Limb (tissue), 2 donors: ENCODE measurements at regions not wholly inside any gene's neighbourhood (a gene's known extent, or its start where the extent isn't known, plus 50 kb on each side); places are given as distances from the start of the nearest gene placed in this dataset.

ENCODE experiments used
- DNase-seq, 2 donors: peaks; one replicate each; pipeline ENCODE4 v3.0.0-alpha.2; 2016; ENCODE audit errors: extremely low spot score in 2 of 2

DNA sequence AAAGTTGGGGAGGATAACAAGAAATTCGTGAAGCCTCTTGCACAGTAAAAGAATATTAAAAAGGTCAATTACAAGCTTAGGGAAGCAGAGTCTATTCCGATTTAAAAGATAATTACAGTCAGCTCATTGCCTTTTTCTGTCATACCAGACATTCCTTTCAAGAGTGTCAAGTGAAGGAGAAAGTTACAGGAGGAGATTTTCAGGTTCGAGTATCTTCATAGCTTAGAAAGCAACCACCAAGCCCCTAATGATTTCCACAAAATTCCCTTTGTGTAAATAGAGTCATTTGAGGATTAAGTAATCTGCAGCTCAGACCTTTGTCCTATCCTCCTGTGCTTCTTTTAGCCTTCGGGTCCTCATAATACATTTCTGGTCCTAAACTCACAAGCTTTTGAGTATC is 414.9 kb downstream of the CDH2 start:
- no peak for DNase-seq

DNA sequence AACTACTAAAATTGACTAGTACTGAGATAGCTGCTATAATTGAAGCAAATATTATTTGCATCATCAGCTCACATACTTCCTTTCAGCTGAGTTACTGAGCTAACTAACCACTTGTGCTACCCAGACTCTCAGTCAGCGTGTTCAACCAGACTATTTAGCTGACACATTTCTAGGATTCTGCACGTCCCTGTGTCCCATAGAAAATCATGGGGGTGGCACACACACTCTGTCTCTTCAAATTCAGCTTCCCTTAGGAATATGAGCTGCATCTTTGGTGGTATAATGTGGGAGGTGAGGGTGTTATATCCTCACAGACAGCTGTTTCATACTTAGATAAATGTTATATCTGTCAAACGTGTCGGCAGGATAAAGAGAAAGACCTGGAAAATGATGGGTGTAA is 424.0 kb downstream of the CDH2 start:
- DNase-seq, result no peak

DNA sequence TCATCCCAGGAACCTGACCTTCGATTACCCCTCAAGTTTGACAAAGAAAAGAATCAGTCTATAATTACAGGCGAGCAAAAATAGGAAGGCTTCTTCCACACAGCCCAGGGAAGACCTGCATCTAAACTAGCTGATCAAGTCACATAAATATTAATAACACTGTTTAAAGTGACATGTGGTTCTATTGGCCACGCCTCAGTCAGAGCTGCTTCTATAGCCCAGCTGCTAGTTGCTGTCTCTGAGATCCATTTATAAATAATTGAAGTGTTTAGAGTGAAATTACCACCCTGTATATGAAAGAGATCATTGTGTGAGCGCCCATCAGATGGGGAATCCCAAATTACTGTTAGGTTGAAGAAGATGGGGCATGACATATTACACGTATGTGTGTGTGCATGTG is 426.0 kb downstream of the CDH2 start:
- no peak for DNase-seq

DNA sequence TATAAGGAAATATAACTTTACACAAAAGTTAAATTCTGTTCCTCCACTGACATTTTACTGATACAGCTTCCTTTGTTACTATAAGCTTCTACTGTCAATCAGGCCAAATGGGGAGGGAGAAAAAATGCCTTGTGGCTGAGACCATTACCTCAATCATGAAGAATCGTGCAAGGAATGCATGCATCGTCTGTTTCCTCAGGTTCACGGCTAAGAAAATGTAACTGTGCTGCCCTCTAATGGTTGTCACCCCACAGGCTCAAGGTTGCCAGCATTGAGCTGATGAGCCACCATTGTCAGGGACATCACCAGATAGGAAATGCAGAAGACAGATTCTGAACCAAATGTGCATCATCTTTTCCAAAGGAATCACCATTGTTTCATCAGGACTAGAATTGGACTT is 426.9 kb downstream of the CDH2 start:
- DNase-seq, result peak; percentile 36 to 41

DNA sequence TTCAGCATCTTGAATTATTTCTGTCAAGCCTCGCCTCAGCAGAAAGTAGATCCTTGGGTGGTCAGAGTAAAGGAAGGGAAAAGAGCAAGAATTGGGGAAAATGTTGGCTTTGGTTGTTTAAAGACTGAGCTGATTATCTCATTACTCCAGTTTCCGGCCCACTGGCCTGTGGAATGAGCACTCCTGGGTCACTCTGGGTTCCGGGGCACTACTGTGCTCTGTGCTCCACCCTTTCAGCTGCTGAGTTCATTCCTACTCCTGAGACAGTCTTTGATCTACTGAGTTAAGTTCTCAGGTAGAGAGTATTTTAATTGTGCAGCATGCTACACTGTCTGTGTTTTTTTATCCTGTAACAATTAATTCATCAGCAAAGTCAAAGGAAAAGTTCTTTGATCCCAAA is 427.7 kb downstream of the CDH2 start:
- no peak for DNase-seq

DNA sequence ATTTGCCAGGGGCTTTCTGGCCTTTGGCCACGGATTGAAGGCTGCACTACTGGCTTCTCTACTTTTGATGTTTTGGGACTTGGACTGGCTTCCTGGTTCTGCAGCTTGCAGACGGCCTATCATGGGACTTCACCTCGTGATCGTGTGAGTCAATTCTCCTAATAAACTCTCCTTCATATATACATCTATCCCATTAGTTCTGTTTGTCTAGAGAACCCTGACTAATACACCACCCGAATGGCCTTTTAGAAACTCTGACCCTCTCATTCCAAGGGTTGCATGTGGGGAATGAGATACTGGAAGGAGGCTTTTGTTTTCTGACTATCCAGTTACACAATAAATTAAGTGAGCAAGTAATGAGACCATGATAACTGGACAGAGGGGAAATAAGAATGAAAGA is 430.7 kb downstream of the CDH2 start:
- no peak for DNase-seq

DNA sequence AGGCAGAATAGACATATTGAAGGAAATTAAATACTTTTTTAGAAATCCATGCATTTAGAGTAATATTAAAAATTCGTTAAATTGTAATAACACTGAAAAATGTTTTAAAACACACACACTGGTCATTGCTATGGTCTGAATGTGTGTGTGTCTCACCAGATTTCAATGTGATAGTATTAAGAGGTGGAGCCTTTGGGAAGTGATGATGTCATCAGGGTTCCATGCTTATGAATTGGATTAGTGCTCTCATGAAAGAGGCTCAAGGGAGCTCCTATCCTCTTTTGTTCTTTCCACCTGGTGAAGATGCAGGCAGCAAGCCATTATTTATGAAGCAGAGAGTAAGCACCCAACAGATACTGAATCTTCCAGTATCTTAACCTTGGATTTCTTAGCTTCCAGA is 441.8 kb downstream of the CDH2 start:
- DNase-seq, result no peak

DNA sequence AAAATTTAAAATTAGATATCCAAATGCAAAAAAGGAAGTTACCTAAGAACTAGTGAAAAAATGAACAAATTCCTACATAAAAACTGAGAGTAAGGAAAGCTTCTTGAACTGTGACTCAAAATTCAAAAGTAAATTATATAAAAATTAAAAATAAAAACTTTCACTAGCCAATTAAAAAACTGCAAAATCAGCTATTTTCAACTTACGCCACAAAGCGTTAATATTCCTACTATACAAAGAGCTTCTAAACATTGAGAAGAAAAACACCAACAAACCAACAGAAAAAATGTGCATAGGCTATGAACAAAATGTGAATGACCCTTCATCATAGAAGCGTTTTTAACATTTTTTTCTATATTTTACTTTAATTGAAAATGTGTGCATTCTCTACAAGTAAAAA is 445.7 kb downstream of the CDH2 start:
- no peak for DNase-seq

DNA sequence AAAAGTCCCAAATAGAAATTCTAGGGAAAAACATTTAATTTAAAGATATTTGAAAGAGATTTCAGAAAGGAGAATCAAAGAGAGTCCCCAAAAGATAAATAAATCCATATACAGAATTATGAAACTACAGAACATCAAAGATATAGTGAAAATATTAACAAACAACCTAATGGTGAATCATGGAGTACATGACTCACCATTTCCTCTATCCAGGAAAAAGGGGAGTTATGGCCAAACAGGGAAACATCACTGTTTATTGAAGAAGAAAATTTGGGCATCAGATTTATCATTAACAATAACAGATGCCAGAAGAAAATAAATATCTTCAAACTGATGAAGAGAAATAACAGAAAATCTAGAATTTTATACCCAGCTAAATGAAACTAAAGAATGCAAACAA is 448.3 kb downstream of the CDH2 start:
- no peak for DNase-seq

DNA sequence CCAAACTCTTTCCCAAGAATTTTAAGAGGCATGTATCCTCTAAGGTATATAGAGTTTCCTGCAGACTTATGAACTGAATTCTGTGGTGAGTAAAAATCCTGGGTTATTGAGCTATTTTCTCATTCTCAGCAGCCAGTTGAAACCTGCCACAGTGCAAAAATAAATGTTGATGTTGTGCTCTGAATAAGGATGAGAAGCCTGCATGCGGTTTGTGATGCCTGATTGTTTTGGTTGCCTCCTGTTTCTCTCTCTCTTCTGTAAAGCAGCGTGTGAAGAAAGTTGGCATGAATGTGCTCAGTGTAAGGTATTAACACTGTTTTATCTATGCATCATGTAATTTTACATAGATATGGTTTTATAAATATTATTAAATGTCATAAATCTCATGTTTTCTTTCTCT is 452.6 kb downstream of the CDH2 start:
- DNase-seq, result no peak

DNA sequence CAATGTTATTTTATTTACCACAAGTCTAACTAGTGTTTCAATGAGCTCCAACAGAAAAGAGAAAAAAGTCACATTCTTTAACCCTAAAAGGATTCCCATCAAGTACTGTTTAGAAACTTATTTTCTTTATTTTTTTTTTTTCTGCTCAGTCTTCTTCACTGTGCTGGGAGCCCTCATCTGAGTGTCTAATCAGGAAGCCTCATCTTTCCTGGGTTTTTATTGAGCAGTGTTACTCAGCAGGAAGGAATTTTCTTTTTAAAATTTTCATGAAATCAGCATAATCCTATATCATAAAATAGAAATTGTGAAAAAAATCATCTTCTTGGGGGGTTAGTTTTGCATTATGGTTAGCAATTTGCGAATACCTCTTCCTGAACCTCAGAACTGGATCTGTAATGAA is 453.8 kb downstream of the CDH2 start:
- no peak for DNase-seq

DNA sequence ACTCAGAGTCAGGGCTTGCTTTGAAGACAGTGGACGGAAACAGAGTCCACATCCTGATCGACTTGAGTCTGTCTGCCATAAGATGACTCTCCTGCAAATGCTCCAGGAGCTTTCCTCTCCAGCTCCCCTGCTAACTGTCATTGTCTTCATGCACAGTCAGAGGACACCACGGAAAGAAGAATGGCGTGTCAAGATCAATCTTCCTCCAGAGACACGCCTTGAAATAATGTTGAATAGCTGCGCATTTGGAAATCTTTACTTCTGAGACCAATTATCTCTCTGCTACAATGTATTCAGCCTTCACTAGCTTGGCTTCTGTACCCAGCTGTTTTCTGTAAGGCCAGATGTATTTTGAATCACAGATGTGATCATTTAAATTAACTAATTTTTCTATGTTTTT is 457.2 kb downstream of the CDH2 start:
- DNase-seq, result peak in 1 of 2 donors; percentile 27

DNA sequence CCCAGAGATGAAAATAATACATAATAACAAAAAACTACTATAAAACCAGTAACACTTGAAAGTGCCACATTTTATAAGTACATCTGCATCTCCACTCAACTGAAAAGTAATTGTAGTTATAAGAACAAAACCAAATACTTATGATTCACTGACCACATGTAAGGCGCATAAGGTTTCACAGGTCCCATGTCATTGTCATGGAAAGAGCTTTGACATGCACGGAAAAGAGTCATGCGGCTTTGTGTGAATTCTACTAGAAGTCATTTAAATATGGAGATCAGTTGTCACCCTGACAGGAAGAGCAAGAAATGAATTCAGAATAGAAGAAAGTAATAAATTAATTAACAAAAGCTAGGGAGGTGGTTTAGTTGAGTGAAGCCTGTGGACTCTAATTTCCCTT is 459.1 kb downstream of the CDH2 start:
- DNase-seq, result no peak

DNA sequence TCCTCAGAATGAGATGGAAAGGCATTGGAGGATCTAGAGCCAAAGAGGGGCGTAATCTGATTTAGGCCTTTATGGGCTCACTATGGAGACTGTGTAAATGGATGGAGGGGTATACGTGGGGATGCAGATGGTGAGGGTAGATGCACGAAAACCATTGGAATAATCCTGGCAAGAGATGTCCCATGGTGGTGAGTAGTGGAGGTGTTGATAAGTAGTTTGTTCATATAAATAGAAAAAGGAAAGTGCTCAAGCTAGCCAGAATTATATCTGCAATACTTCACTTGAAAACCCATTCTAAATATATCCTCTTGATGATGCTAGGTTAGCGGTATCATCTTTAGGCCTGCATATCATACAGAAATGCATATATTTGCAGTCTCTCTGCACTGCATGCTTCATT is 459.7 kb downstream of the CDH2 start:
- no peak for DNase-seq

DNA sequence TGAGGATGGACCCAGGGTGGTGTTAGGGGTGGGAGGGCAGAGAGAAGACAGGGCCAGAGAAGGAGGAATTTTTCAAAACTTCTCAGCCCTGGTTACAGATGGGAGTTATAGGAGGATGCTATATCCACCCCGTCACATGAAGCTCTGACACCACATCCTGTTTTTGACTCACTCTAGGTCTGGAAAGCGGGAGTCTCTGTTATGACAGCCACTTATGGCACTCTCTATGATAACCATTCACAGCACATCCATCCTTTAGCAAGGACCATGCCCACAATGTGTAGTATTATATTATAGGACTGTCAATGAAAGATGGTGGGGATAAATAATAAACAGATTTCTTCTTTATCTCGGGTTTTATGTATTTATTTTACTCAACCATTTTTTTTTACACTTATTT is 461.2 kb downstream of the CDH2 start:
- DNase-seq, result no peak

DNA sequence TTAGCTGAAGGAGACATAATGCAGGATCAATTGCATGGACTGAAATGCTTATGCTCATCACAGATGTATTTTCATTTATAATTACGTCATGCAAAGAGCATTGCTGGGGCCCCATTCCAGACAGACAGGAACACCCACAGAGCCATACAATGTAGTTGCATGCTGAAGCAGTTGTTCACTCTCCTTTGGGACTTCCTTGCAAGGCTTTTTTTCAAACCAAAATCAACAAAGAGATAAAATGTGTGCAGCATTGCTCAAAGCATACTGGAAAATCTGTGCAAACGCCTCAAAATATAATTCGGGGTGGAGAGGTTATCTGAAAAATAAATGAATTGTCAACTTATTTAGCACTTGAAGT is 463.2 kb downstream of the CDH2 start:
- peak; percentile 44 to 76 for DNase-seq

DNA sequence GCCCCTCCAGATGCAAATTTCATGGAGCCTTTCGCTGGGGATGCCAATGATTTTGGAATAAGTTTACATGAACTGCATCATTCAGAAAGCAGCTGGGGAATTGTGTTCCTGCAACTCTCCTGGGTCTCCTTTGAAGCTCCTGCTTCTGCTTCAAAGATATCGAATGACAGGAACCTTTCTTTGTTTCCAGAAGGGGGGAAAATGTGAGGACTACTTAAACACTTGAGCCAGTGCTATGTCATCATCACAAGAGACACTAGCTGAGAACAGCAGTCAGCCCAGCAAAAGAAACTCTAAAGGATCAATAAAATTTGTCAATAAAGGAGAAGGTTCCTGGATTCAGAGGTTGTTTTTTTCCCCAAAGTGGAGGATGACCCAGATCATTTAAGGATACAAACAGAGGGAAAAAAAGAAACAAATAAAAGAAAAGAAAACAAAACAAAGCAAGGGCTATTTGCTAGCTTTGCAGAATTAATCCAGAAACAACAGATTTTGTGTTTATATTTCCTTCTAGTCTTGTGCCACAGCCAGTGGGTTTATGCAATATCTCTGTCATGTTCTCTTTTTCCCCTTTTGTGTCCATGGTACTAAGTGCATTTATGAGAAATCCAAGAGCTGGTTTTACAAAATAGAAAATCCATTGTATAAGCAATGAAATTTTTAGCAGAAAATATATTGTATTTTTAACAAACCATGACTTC is 463.7 kb downstream of the CDH2 start:
- DNase-seq, result peak in 1 of 2 donors; percentile 41

DNA sequence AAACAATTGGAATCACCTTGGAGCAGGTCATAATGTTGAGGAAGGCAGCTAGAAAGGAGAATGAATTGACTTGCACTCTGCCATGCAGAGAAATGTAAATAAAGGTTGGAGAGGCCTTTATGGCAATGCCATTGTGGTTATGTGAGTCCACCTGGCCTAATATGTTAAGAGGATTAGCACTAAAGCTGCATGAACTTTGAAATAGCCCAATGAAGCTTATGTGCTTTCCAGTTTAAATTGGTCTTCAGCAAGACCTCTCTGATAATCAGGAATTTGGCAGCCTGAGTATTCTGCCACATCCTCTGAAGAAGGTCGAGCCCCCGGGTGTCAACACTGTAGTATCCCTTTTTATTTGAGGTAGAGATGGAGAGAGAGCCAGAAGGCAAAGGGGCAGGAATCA is 464.9 kb downstream of the CDH2 start:
- DNase-seq, result no peak

DNA sequence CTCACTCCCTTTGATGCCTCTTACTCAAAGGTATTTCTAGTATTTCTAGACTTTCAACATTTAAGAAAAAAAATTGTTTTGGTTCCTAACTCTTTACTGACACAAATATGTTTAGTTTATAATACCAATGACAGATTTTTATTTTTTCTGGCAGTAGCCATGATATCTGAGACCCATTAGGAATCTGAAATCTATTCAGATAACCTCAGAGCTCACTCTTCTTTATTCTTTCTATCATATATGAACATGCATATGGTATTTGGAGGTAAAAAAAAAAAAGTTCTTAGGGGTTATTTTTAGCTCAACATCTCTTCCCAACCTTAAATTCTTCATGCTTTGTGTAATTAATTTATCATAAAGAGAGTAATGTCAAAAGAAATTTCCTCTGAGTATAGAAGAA is 465.5 kb downstream of the CDH2 start:
- DNase-seq, result no peak

DNA sequence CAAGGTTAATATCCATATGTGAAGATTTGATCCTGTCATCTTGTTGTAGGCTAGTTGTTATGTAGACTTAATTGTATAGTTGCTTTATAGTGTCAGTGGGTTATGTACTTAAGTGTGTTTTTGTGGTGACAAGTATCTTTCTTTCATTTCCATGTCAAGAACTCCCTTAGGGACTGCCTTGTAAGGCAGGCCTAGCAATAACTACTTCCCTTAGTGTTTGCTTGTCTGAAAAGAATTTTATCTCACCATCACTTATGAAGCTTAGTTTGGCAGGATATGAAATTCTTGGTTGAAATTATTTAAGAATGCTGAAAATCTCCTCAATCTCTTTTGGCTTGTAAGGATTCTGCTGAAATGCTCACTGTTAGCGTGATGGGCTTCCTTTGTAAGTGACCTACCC is 467.6 kb downstream of the CDH2 start:
- DNase-seq, result no peak

DNA sequence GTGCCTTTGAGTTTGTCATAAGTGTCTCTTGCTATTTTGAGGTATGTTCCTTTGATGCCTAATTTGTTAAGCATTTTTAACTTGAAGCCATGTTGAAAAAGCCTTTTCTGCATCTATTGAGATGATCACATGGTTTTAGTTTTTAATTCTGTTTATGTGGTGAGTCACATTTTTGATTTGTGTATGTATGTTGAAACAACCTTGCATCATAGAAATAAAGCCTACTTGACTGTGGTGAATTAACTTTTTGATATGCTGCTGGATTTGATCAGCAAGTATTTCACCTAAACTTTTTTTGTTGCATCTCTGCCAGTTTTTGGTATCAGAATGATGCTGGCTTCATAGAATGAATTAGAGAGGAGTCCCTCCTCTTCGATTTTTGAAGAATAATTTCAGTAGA is 469.7 kb downstream of the CDH2 start:
- DNase-seq, result no peak

DNA sequence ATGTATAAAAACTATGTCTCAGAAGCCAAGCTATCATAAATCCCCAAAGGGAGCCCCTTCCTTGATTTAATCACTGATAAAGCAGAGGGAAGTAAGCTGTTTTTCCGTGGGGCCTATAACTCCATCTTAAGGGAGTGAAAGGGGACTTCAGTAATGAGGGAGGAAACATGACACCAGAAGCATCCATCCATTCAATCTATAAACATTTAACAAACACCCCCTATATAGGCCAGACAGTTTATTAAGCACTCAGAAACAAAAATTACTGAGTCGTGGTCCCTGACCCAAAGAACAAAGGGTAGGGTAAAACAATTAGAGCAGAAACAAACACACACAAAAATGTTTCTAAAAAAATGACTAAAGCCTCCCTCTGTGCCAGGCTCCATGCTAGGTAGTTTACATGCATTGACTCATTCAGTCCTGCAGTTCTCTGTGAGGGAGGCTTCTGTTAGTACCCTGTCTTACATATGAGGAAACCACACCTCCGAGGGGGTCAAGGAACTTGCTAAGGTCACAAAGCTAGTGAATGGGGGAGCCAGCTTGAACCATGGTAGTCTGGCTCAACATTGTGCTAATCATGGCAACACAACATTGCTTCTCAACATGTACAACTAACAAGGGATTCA is 472.1 kb downstream of the CDH2 start:
- DNase-seq, result no peak

DNA sequence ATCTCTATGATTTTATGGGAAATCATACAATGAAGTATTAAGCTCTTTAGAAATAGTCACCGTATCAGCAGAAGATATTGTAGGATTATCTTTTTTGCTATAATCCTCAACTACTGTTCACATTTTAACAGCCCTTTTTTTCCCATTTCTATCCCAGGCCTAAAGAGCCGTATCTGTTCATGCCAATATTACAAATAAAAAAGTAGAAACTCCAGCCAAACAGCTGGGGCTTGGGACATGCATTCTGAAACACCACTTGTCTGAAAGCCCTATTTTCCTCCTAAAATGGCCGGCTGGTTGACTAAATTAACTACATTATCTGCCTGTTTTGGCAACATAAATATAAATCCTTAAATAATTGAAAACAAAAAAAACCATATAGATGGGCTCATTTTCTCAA is 477.8 kb downstream of the CDH2 start:
- peak in 1 of 2 donors; percentile 24 for DNase-seq

DNA sequence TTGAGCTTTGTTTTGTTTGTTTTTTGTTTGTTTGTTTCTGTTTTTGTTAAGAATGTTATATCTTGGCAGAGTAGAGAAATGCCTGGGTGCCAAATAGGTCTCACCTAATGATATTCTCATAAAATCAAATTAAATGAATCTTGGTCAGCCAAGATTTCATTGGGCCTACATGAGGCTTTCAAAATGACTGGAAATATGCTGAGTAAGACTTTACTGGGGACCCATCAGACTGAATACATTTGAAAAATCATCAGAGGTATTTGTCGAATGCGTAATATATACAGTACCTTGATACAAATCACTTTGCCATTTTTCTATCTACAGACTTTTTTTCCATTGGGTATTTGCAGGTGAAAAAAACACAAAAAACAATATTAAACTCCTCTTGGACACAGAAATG is 480.8 kb downstream of the CDH2 start:
- no peak for DNase-seq
